Astrocyte of the spinal cord (primary cell): ENCODE measurements at regions not wholly inside any gene's neighbourhood (a gene's known extent, or its start where the extent isn't known, plus 50 kb on each side); places are given as distances from the start of the nearest gene placed in this dataset.
"Not testable (repeated sequence)": the region's sequence is repeated elsewhere in the genome, so short reads cannot be mapped to it uniquely, and the experiment has no call there.

Experiments
- DNase-seq: peaks from one replicate; pipeline ENCODE4 v3.0.0; 2011; ENCODE audit warnings: low read depth, low spot score
- H3K4me3 ChIP-seq: 2 replicates; pipeline ENCODE4 v1.5.1; 2011; ENCODE audit warnings: low read depth, mild to moderate bottlenecking, low read length, moderate library complexity
- in situ Hi-C: cut with HindIII; loops from 2 replicates; pipeline ENCODE4 v1.10.0; 2017; ENCODE audit warnings: low sequenced_read_pairs
- TF ChIP-seq, protein P1 (sequence below): IDR thresholded peaks from 2 replicates; pipeline ENCODE4 v1.5.1; 2012; ENCODE audit warnings: low read depth, mild to moderate bottlenecking, low read length, inconsistent platforms

DNA sequence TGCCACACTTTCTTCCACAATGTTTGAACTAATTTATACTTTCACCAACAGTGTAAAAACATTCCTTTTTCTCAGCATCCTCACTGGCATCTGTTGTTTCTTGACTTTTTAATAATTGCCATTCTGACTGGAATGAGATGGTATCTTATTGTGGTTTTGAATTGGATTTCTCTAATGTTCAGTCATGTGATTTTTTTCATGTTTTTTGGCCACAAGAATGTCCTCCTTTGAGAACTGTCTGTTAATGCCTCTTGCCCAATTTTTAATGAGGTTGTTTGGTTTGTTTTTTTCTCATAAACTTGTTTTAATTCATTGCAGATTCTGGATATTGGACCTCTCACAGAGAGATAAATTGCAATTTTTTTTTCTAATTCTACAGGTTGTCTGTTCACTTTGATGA, 1195.2 kb downstream of the TECRL start:
- in situ Hi-C loops = no loop called here
- no peak overlapping the region for H3K4me3 ChIP-seq
- no peak for DNase-seq
- TF ChIP-seq, protein P1, sequence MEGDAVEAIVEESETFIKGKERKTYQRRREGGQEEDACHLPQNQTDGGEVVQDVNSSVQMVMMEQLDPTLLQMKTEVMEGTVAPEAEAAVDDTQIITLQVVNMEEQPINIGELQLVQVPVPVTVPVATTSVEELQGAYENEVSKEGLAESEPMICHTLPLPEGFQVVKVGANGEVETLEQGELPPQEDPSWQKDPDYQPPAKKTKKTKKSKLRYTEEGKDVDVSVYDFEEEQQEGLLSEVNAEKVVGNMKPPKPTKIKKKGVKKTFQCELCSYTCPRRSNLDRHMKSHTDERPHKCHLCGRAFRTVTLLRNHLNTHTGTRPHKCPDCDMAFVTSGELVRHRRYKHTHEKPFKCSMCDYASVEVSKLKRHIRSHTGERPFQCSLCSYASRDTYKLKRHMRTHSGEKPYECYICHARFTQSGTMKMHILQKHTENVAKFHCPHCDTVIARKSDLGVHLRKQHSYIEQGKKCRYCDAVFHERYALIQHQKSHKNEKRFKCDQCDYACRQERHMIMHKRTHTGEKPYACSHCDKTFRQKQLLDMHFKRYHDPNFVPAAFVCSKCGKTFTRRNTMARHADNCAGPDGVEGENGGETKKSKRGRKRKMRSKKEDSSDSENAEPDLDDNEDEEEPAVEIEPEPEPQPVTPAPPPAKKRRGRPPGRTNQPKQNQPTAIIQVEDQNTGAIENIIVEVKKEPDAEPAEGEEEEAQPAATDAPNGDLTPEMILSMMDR = no peak

DNA sequence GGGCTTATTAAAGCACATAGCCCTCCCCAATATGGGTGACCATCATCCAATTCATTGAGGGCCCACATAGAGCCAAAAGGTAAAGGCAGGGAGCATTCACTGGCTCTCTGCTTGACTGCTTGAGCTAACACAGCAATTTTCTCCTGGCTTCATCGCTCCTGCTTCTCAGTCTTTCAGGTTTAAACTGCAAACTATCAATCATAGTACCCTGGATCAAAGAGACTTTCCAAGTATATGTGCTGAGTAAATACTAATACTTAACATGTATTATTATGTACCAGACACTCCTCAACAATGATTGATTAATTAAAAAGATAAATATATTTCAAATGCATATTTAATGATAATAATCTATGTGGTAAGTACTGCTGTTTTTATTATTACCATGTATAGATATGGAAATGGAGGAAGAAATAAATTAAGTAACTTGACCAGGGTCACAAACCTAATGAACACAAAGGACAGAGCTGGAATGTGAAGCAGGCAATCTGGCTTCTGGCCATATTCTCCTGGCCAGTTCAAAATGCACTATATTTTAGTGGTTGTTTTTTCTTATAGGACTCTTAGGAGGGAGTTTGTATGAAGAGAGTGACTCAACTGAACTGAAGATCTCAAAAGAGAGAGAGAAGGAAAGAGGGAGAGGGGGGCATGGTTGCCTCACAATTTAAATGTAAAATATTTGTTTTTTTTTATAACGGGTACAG, 1197.3 kb downstream of the TECRL start:
- DNase-seq = no peak
- no peak overlapping the region for H3K4me3 ChIP-seq
- TF ChIP-seq, protein P1 = no peak
- in situ Hi-C loops = no loop called here

DNA sequence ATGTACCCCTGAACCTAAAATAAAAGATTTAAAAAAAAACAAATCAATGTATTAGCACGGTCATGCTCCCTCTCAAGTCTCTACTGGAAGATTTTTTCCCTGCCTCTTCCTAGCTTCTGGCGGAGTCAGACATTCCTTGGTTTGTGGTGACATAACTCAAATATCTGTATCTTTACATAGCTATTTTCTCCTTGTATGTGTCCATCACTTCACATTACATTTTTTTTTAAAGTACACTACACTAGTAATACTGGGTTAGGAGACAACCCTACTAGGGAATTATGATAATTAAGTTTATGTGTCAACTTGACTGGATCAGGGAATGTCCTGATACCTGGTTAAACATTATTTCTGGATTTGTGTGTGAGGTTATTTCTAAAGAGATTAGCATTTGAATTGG, 1197.9 kb downstream of the TECRL start:
- DNase-seq = no peak
- TF ChIP-seq, protein P1 = no peak
- H3K4me3 ChIP-seq = no peak overlapping the region
- in situ Hi-C loops = no loop called here

DNA sequence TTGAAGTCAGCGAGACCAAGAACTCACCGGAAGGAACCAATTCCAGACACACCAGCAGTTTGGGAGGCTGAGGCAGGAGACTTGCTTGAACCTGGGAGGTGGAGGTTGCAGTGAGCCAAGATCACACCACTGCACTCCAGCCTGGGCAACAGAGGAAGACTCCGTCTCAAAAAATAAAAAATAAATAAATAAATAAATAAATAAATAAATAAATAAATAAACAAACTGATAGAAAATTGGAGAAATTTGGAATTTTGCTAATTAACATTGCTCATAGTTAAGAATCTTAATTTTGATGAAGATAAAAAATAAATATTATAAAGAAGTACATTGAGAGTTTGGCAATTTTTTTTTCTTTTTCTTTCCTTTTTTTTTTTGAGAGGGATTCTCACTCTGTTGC, 1216.2 kb downstream of the TECRL start:
- in situ Hi-C loops, H3K4me3 ChIP-seq, DNase-seq: not testable (repeated sequence)

DNA sequence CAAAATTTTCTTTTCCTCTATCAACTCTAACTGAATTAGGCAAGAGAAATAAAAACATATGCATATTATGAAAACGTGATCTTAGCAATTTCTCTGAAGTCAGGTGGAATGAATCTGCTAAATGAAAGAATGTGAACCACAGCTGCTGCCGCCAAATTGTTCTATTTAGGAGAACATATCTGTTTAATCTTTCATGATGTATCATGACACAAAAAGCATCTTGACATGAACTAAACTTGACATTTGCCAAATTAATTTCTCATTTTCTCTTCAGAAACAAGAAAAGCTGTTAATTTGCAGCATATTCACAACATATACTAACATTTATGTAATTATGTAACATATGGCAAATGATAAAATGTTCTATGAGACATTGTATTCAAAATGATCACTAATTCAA, 1237.9 kb downstream of the TECRL start:
- no peak for DNase-seq
- H3K4me3 ChIP-seq = no peak overlapping the region
- TF ChIP-seq, protein P1 = no peak
- in situ Hi-C loops = no loop called here

DNA sequence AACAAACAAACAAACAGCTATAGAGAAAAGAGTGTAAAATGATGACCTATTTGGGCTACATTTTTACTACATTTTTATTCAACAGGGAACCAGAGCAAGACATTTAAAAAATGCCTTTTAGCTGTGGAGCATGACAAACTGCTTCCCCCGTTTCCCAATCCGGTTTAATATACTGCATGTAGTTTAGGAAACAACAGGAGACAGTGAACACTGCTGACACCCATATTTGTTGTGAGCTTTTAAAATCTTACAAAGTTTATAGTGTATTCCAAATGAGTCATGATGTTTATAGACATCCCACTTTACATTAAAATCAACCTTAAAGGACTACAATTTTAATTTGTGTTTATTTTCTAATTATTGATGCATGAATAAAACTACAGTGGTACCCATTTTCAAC, 1238.3 kb downstream of the TECRL start:
- TF ChIP-seq, protein P1 = no peak
- no peak overlapping the region for H3K4me3 ChIP-seq
- in situ Hi-C loops = no loop called here
- DNase-seq = no peak

DNA sequence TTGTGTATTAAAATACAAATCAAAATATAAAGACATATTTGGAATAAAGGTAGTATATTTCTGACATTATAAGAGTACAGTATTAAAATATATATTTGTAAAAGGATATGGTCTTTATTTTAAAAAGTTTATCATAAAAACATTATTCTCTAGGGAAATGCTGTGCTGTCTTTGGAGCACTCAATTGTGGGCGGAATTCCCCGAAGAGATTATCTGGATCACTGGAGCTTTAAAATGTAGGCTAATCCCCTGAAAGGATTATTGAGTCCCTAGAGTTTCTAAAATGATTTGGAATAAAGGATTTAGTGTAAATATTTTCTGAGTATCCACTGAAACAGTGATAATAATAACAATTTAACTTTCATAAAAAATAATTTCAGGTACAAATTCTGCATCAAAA, 1239.4 kb downstream of the TECRL start:
- TF ChIP-seq, protein P1 = no peak
- in situ Hi-C loops = no loop called here
- no peak overlapping the region for H3K4me3 ChIP-seq
- no peak for DNase-seq
